HepG2 (cell line): ENCODE measurements at regions not wholly inside any gene's neighbourhood (a gene's known extent, or its start where the extent isn't known, plus 50 kb on each side); places are given as distances from the start of the nearest gene placed in this dataset.

Experiments
- ARHGAP35 ChIP-seq: sonication (generic); formaldehyde crosslinking; IDR thresholded peaks from 2 replicates; pipeline ENCODE4 v1.9.0; 2022; ENCODE audit warnings: mild to moderate bottlenecking, inconsistent platforms, moderate library complexity, missing genetic modification reagents, borderline replicate concordance
- CTCF ChIP-seq: sonication (generic); formaldehyde crosslinking; IDR thresholded peaks from 2 replicates; pipeline ENCODE4 v1.5.0; 2020; ENCODE audit warnings: mild to moderate bottlenecking, missing genetic modification reagents, moderate library complexity
- PREB ChIP-seq: sonication (generic); formaldehyde crosslinking; IDR thresholded peaks from 2 replicates; pipeline ENCODE4 v1.4.0; 2020; ENCODE audit warnings: missing genetic modification reagents
- REXO4 ChIP-seq: sonication (generic); formaldehyde crosslinking; IDR thresholded peaks from 2 replicates; pipeline ENCODE4 v1.8.0; 2022; ENCODE audit warnings: missing genetic modification reagents, mild to moderate bottlenecking, borderline replicate concordance
- TEAD2 ChIP-seq: sonication (generic); formaldehyde crosslinking; IDR thresholded peaks from 2 replicates; pipeline ENCODE4 v1.9.0; 2021; ENCODE audit warnings: missing genetic modification reagents
- USF2 ChIP-seq, 2 experiments: sonication (generic) in 1 of 2; formaldehyde crosslinking in 1 of 2; IDR thresholded peaks; 2 replicates each; pipeline versions ENCODE4 v1.5.1 to v1.6.1; 2011 to 2020; ENCODE audit warnings: borderline replicate concordance in 1 of 2, low read depth in 1 of 2, low read length in 1 of 2, mild to moderate bottlenecking in 1 of 2, missing genetic modification reagents in 1 of 2, moderate library complexity in 1 of 2
- ZBTB25 ChIP-seq: IDR thresholded peaks from 2 replicates; pipeline ENCODE4 v1.6.1; 2018; ENCODE audit warnings: missing genetic modification reagents

- TF ChIP-seq ARHGAP35, result no peak
- TF ChIP-seq USF2 (IDR thresholded peaks at IDR 0.05; ENCODE audit: low read depth, low read length), result no peak
- no peak for TF ChIP-seq USF2 (CRISPR knock-in tag; IDR thresholded peaks at IDR 0.05; ENCODE audit: borderline replicate concordance)
- no peak for TF ChIP-seq TEAD2 (CRISPR knock-in tag)
- no peak for TF ChIP-seq REXO4 (CRISPR knock-in tag)
- no peak for TF ChIP-seq ZBTB25 (CRISPR knock-in tag)
- TF ChIP-seq PREB (CRISPR knock-in tag), result no peak
- TF ChIP-seq CTCF (CRISPR knock-in tag), result no peak
Measured at GRCh38 chr2:106628377-106628776, 141.2 kb downstream of the CD8B2 start.
